Activated CD4-positive, alpha-beta memory T cell treated with anti-CD3 and anti-CD28 coated beads for 36 hours (primary cell): ENCODE measurements at regions not wholly inside any gene's neighbourhood (a gene's known extent, or its start where the extent isn't known, plus 50 kb on each side); places are given as distances from the start of the nearest gene placed in this dataset.

Experiments
- CTCF ChIA-PET: fragments of 350-600 bp; sonication (Branson Sonifier 250); formaldehyde crosslinking; loops from one replicate; lab custom pipeline; 2021; ENCODE audit warnings: antibody characterized with exemption, inconsistent platforms; lab: Charles Lee
- POLR2A ChIA-PET: fragments of 350-600 bp; sonication (Branson Sonifier 250); formaldehyde crosslinking; loops from one replicate; lab custom pipeline; 2021; ENCODE audit warnings: antibody characterized with exemption; lab: Charles Lee
- DNase-seq: peaks from one replicate; pipeline ENCODE4 v3.0.0-alpha.2; 2020
- H3K27ac Mint-ChIP-seq: one replicate; pipeline ENCODE4 v1.8.0; 2021; ENCODE audit warnings: mixed read lengths
- H3K27me3 Mint-ChIP-seq: one replicate; pipeline ENCODE4 v1.8.0; 2021; ENCODE audit warnings: mixed read lengths
- H3K36me3 Mint-ChIP-seq: one replicate; pipeline ENCODE4 v1.8.0; 2021; ENCODE audit warnings: mixed read lengths
- H3K4me1 Mint-ChIP-seq: one replicate; pipeline ENCODE4 v1.8.0; 2021; ENCODE audit warnings: low read depth, mixed read lengths
- H3K4me3 Mint-ChIP-seq: one replicate; pipeline ENCODE4 v1.8.0; 2021; ENCODE audit warnings: mild to moderate bottlenecking, mixed read lengths
- H3K9me3 Mint-ChIP-seq: one replicate; pipeline ENCODE4 v1.8.0; 2021; ENCODE audit warnings: mixed read lengths
- intact Hi-C: fragments of 100-400 bp; cut with micrococcal nuclease; formaldehyde crosslinking; loops from one replicate; pipeline ENCODE4 v1.15.1; 2023

GRCh38 chr2:101623031-101623521 is 74.4 kb upstream of the MAP4K4 start:
- Mint-ChIP-seq H3K27ac (peak overlapping the region; percentile 18), H3K36me3 (no peaks in the 10 kb centered on the region), H3K4me3 (peak overlapping the region; percentile 3), H3K9me3 (no peaks in the 10 kb centered on the region), H3K4me1 (peaks cover 29% of the 10 kb centered on the region), H3K27me3 (no peaks in the 10 kb centered on the region)
- intact Hi-C loops = loop anchor here (5.0 kb wide), 1 partner anchor 99 kb away; no protein-coding TSS in a partner anchor
- DNase-seq = no peak
- POLR2A ChIA-PET = interaction anchor here (1.1 kb wide), 1 partner anchor 76 kb away, joined by 3 read pairs; no protein-coding TSS in a partner anchor
- CTCF ChIA-PET = no interaction called here

GRCh38 chr2:101622210-101623030 is 75.1 kb upstream of the MAP4K4 start:
- CTCF ChIA-PET = interaction anchor here (0.9 kb wide), 1 partner anchor 52 kb away, joined by 4 read pairs; no protein-coding TSS in a partner anchor
- intact Hi-C loops = loop anchor here (5.0 kb wide), 1 partner anchor 100 kb away; no protein-coding TSS in a partner anchor
- POLR2A ChIA-PET = interaction anchor here (0.6 to 1.1 kb wide), 2 partner anchors 77 to 282 kb away, joined by 3 to 4 read pairs; no protein-coding TSS in a partner anchor

GRCh38 chr2:101619191-101619591 is 78.3 kb upstream of the MAP4K4 start:
- Mint-ChIP-seq H3K9me3 (no peaks in the 10 kb centered on the region), H3K27me3 (no peaks in the 10 kb centered on the region), H3K4me1 (peaks cover 26% of the 10 kb centered on the region), H3K36me3 (no peaks in the 10 kb centered on the region), H3K27ac (no peak overlapping the region), H3K4me3 (no peak overlapping the region)
- DNase-seq = no peak
- intact Hi-C loops = no loop called here
- CTCF ChIA-PET = no interaction called here
- POLR2A ChIA-PET = no interaction called here

More at GRCh38 chr2:101622210-101623030, 75.1 kb upstream of the MAP4K4 start:
- no peaks in the 10 kb centered on the region for H3K27me3 Mint-ChIP-seq
- H3K9me3 Mint-ChIP-seq = no peaks in the 10 kb centered on the region
- H3K4me3 Mint-ChIP-seq = peak overlapping the region; percentile 3
- peak overlapping the region; percentile 18 for H3K27ac Mint-ChIP-seq
- H3K4me1 Mint-ChIP-seq = peaks cover 29% of the 10 kb centered on the region
- no peaks in the 10 kb centered on the region for H3K36me3 Mint-ChIP-seq
- peak; percentile 47 for DNase-seq

- intact Hi-C loops = no loop called here
Observed at GRCh38 chr2:101617796-101618195, 79.7 kb upstream of the MAP4K4 start.

GRCh38 chr2:101617188-101617587 is 80.3 kb upstream of the MAP4K4 start:
- H3K27ac Mint-ChIP-seq = no peak overlapping the region
- ChIA-PET POLR2A (no interaction called here), CTCF (no interaction called here)
- no peaks in the 10 kb centered on the region for H3K36me3 Mint-ChIP-seq
- H3K9me3 Mint-ChIP-seq = no peaks in the 10 kb centered on the region
- H3K27me3 Mint-ChIP-seq = no peaks in the 10 kb centered on the region
- intact Hi-C loops = no loop called here
- DNase-seq = no peak
- no peak overlapping the region for H3K4me3 Mint-ChIP-seq
- H3K4me1 Mint-ChIP-seq = peaks cover 9% of the 10 kb centered on the region

More at GRCh38 chr2:101617796-101618195, 79.7 kb upstream of the MAP4K4 start:
- Mint-ChIP-seq H3K4me3 (no peak overlapping the region), H3K36me3 (no peaks in the 10 kb centered on the region), H3K4me1 (peaks cover 15% of the 10 kb centered on the region), H3K27ac (no peak overlapping the region), H3K27me3 (no peaks in the 10 kb centered on the region), H3K9me3 (no peaks in the 10 kb centered on the region)
- DNase-seq = no peak
- ChIA-PET CTCF (no interaction called here), POLR2A (no interaction called here)

GRCh38 chr2:101614127-101614759 is 83.3 kb upstream of the MAP4K4 start:
- DNase-seq = no peak
- no peak overlapping the region for H3K4me3 Mint-ChIP-seq
- no peaks in the 10 kb centered on the region for H3K4me1 Mint-ChIP-seq
- intact Hi-C loops = no loop called here
- H3K9me3 Mint-ChIP-seq = no peaks in the 10 kb centered on the region
- CTCF ChIA-PET = no interaction called here
- no peaks in the 10 kb centered on the region for H3K36me3 Mint-ChIP-seq
- POLR2A ChIA-PET = no interaction called here
- no peak overlapping the region for H3K27ac Mint-ChIP-seq
- no peaks in the 10 kb centered on the region for H3K27me3 Mint-ChIP-seq

- ChIA-PET POLR2A (no interaction called here), CTCF (no interaction called here)
- no peaks in the 10 kb centered on the region for H3K27me3 Mint-ChIP-seq
- H3K36me3 Mint-ChIP-seq = no peaks in the 10 kb centered on the region
- intact Hi-C loops = no loop called here
- H3K27ac Mint-ChIP-seq = no peak overlapping the region
- no peak for DNase-seq
- no peak overlapping the region for H3K4me3 Mint-ChIP-seq
- H3K9me3 Mint-ChIP-seq = no peaks in the 10 kb centered on the region
- no peaks in the 10 kb centered on the region for H3K4me1 Mint-ChIP-seq
Observed at GRCh38 chr2:101613056-101613704, 84.3 kb upstream of the MAP4K4 start.

GRCh38 chr2:101612019-101612418 is 85.5 kb upstream of the MAP4K4 start:
- Mint-ChIP-seq H3K27ac (no peak overlapping the region), H3K9me3 (no peaks in the 10 kb centered on the region), H3K27me3 (no peaks in the 10 kb centered on the region), H3K4me3 (no peak overlapping the region), H3K36me3 (no peaks in the 10 kb centered on the region), H3K4me1 (no peaks in the 10 kb centered on the region)
- intact Hi-C loops = no loop called here
- DNase-seq = no peak
- CTCF ChIA-PET = no interaction called here
- POLR2A ChIA-PET = no interaction called here

GRCh38 chr2:101610750-101611315 is 86.7 kb upstream of the MAP4K4 start:
- H3K36me3 Mint-ChIP-seq = no peaks in the 10 kb centered on the region
- no peaks in the 10 kb centered on the region for H3K4me1 Mint-ChIP-seq
- H3K4me3 Mint-ChIP-seq = no peak overlapping the region
- intact Hi-C loops = no loop called here
- ChIA-PET CTCF (no interaction called here), POLR2A (no interaction called here)
- no peak overlapping the region for H3K27ac Mint-ChIP-seq
- H3K9me3 Mint-ChIP-seq = peaks cover 6% of the 10 kb centered on the region
- no peaks in the 10 kb centered on the region for H3K27me3 Mint-ChIP-seq
- no peak for DNase-seq

- no peak overlapping the region for H3K27ac Mint-ChIP-seq
- H3K9me3 Mint-ChIP-seq = peaks cover 6% of the 10 kb centered on the region
- no peaks in the 10 kb centered on the region for H3K36me3 Mint-ChIP-seq
- DNase-seq = no peak
- H3K4me3 Mint-ChIP-seq = no peak overlapping the region
- POLR2A ChIA-PET = no interaction called here
- no peaks in the 10 kb centered on the region for H3K27me3 Mint-ChIP-seq
- no peaks in the 10 kb centered on the region for H3K4me1 Mint-ChIP-seq
- intact Hi-C loops = no loop called here
- CTCF ChIA-PET = no interaction called here
Observed at GRCh38 chr2:101609433-101609832, 88.1 kb upstream of the MAP4K4 start.

GRCh38 chr2:101608408-101609310 is 88.8 kb upstream of the MAP4K4 start:
- no peak for DNase-seq
- ChIA-PET CTCF (no interaction called here), POLR2A (interaction anchor here (0.7 kb wide), 1 partner anchor 814 kb away, joined by 3 read pairs; the partner anchor contains the start of gene IL18RAP)
- Mint-ChIP-seq H3K27me3 (no peaks in the 10 kb centered on the region), H3K9me3 (peaks cover 6% of the 10 kb centered on the region), H3K4me1 (no peaks in the 10 kb centered on the region), H3K36me3 (no peaks in the 10 kb centered on the region), H3K4me3 (no peak overlapping the region), H3K27ac (no peak overlapping the region)
- intact Hi-C loops = no loop called here
